ENCODE measurements at regions not wholly inside any gene's neighbourhood (a gene's known extent, or its start where the extent isn't known, plus 50 kb on each side); places are given as distances from the start of the nearest gene placed in this dataset.

- DNase-seq: no peak
Measured at GRCh38 chr6:44665683-44666082, 278.2 kb downstream of the CDC5L start.

GRCh38 chr6:44666324-44666723 lies 278.8 kb downstream of the CDC5L start:
- DNase-seq: no peak

GRCh38 chr6:44667226-44667625 lies 279.7 kb downstream of the CDC5L start:
- DNase-seq: no peak

- DNase-seq: no peak
Measured at GRCh38 chr6:44667668-44668390, 280.3 kb downstream of the CDC5L start.

- DNase-seq: no peak
Measured at GRCh38 chr6:44668391-44668930, 281.0 kb downstream of the CDC5L start.

- DNase-seq: no peak
Measured at GRCh38 chr6:44668976-44669934, 281.7 kb downstream of the CDC5L start.

- DNase-seq: no peak
Measured at GRCh38 chr6:44670146-44670545, 282.6 kb downstream of the CDC5L start.

- no peak for DNase-seq
Measured at GRCh38 chr6:44671333-44671732, 283.8 kb downstream of the CDC5L start.

- no peak for DNase-seq
Measured at GRCh38 chr6:44672086-44672485, 284.6 kb downstream of the CDC5L start.

- DNase-seq: no peak
Measured at GRCh38 chr6:44672841-44673240, 285.3 kb downstream of the CDC5L start.

GRCh38 chr6:44674226-44675155 lies 287.0 kb downstream of the CDC5L start:
- DNase-seq: no peak

GRCh38 chr6:44675449-44675848 lies 287.9 kb downstream of the CDC5L start:
- no peak for DNase-seq

GRCh38 chr6:44676246-44676790 lies 288.8 kb downstream of the CDC5L start:
- no peak for DNase-seq

- no peak for DNase-seq
Measured at GRCh38 chr6:44676826-44677433, 289.4 kb downstream of the CDC5L start.

GRCh38 chr6:44678252-44678935 lies 290.9 kb downstream of the CDC5L start:
- no peak for DNase-seq

GRCh38 chr6:44679438-44680201 lies 292.1 kb downstream of the CDC5L start:
- DNase-seq: no peak

- no peak for DNase-seq
Measured at GRCh38 chr6:44680202-44680720, 292.8 kb downstream of the CDC5L start.

GRCh38 chr6:44681761-44682160 lies 294.3 kb downstream of the CDC5L start:
- DNase-seq: no peak

- no peak for DNase-seq
Measured at GRCh38 chr6:44682280-44682679, 294.8 kb downstream of the CDC5L start.

Data from midbrain (tissue), 1 donor.